NCI-H774 (cell line): ENCODE measurements at regions not wholly inside any gene's neighbourhood (a gene's known extent, or its start where the extent isn't known, plus 50 kb on each side); places are given as distances from the start of the nearest gene placed in this dataset.
"Not testable (repeated sequence)": the region's sequence is repeated elsewhere in the genome, so short reads cannot be mapped to it uniquely, and the experiment has no call there.

Experiments
- DNase-seq: peaks from one replicate; lab custom pipeline; 2025; lab: John Stamatoyannopoulos, UW

DNA sequence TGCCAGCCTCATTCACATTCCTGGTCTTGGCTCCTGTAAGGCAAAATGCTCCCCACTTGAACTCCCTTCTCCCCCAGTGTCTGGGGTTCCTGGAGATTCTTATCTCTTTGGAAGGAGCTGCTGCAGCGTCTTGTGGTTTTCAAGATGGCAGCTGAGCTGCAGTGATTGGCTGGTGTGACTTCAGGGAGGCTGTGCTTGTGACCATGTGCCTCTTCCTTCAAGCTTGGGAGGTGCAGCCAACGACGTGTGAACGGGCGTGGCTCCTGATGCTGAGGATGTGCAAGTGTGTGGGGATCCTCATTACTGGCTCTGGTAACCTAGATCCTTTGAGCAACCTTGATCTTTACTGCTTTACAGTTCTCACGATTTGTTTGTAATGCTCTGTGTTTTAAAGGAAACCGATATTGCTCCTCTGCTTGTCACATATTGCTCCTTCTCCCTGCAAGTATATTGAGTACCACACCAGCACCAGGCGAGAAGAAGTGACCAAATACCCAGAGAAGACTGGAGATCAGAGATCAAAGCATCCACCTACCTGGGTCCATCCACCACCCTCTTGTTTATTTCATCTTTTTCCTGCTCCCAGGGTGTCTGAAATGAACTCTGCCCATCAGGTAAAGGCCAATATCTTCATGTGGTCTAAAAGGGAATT lies 208.5 kb downstream of the FGF9 start:
- no peak for DNase-seq

GRCh38 chr13:21882766-21883165 lies 211.9 kb downstream of the FGF9 start:
- no peak for DNase-seq

DNA sequence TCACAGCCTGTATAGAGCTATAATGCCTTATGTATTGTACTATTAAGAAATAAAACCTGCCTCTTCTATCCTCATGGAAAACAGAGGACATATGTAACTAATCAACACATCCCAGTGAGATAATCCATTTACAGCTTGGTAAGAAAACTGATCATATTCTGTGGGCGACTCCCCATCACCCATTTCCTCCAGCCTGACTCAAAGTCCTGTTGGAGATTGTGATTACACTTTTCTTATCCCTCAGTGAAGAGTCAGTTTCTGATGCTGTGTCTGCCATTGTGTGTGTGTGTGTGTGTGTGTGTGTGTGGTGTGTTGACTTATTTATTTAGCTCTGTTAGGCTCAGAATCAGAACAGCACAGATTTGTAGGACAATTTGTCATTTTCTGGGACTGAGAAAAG lies 212.8 kb downstream of the FGF9 start:
- DNase-seq, result no peak

DNA sequence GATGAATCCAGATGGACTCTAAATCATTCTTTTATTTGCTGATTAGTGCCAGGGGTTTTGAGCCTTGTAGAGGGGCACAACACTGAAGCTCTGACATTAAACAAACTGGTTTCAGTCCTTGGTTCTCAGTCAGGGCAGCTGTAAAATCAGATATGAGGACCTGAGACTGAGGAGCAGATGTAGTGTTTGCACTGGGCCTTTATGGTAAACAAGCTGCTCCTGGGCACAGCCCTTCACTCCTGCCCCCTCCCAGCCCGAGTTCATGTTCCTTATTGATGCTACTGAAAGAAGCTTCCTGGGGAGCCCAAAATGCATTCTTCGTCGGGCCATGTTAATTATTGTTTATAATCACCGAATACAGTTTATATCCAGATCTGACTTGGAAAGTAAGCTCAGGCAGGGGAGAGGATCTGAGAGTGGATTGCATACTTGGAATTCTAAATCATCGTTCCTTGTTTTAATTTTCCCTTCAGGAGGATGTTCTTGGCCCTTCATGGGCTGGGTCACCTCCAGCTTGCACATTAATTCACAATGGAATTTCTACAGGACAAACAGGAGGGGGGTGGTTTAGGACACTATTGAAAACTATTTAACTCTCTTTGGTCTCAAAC lies 213.5 kb downstream of the FGF9 start:
- peak; percentile 8 for DNase-seq

DNA sequence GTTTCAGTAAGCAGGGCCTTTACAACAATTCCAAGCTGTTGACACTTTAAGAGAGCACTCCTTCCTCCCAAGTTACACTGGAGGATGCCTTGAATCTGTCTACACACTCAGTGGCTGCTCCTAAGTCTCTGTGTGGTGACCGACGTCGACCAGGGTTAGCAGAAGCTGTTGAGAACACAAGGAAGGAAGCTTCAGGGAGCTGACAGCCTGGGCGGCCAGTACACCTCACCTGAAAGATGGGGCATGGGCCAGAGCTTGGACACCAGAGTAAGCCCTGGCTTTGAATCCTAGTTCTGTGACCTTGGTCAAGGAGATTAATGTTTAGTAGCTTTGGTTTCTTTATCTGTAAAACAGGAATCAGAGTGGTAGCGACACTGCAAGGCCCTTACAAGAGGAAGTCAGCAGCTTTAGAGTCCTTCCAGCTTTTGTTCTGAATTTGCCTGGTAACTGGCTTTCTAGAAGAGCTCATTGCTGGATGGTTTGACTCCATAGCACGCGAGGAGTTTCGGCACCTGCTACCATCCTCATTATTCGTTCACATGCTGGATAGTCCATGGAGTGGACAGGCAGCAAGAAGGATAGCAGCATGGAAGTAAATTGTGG lies 214.2 kb downstream of the FGF9 start:
- no peak for DNase-seq

- DNase-seq, result no peak
Observed at GRCh38 chr13:21885714-21886224, 214.9 kb downstream of the FGF9 start.

- no peak for DNase-seq
Observed at GRCh38 chr13:21889651-21890050, 218.8 kb downstream of the FGF9 start.

- not testable (repeated sequence) for DNase-seq
Observed at GRCh38 chr13:21890220-21890619, 219.3 kb downstream of the FGF9 start.

- peak; percentile 58 for DNase-seq
Observed at GRCh38 chr13:21894091-21894490, 223.2 kb downstream of the FGF9 start.

- no peak for DNase-seq
Observed at GRCh38 chr13:21894703-21895699, 224.1 kb downstream of the FGF9 start.

DNA sequence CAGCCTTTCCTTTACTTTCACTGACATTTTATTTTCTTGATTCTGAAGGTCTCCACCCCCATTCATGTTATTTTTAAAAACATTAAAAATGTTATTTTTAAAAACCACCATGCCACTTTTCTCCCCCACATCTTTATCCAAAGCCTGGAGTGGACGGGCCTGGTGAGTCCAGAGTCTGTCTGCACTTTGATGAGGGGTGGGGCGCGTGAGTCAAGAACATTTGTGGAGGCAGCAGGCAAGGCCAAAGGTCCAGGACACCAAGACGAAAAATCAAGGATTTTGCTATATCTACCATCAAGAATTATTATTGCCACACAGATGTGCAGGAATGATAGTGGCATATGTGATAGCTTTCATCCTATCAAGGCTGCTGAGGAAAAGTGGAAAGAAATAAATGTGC lies 224.9 kb downstream of the FGF9 start:
- DNase-seq, result no peak

- DNase-seq, result no peak
Observed at GRCh38 chr13:21897161-21897560, 226.3 kb downstream of the FGF9 start.

DNA sequence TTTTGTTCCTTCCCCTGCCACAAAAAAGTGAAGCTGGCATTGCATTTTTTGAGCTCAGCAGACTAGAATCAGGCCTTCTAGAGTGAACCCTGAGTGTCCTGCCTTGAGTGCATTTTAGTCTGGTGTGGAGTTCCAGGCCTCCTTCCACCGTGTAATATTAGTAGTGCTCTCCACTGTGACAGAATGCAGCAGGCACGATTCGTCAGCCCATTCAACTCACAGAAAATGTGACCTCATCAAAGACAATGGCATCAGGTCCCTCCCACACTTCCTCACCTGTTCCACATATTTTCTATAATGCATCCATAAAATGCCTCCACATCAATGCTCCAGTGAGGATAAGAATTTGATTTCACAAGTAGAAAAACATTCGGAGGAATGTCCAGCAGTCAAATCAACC lies 227.6 kb downstream of the FGF9 start:
- DNase-seq, result no peak

DNA sequence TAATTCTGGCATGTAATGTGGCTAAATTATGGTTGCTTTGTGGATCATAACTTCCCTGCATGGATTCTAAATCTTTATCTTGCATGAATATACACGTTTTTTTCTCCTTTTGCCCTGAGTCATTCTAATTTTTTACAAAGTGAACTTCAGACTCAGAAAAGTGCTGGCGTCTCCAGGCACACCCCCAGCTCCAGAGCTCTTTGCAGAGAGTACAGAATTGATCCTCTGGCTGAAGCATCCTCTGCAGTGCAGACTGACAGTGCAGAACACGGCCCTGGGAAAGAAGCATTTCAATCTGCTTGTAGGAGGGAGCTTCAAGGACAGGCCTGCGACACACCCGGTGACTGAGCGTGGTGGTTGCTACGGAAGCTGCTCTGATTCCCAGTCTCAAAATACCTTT lies 228.1 kb downstream of the FGF9 start:
- no peak for DNase-seq

DNA sequence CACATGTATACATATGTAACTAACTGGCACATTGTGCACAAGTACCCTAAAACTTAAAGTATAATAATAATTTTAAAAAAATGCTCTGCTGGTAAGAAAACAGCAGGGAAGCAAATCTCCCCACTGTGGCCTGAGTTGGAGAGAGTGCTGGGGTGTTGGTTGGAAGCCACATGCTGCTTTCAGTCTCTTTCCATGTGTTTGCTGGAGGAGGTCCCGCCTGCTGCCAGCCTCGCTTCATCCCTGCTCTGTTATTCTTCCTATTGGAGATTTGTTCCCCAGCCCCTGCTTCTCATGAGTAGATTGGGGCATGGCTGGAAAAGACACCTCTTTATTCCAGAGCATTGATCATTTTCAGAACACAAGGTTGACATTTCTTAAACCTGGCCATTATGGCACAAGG lies 230.5 kb downstream of the FGF9 start:
- no peak for DNase-seq

DNA sequence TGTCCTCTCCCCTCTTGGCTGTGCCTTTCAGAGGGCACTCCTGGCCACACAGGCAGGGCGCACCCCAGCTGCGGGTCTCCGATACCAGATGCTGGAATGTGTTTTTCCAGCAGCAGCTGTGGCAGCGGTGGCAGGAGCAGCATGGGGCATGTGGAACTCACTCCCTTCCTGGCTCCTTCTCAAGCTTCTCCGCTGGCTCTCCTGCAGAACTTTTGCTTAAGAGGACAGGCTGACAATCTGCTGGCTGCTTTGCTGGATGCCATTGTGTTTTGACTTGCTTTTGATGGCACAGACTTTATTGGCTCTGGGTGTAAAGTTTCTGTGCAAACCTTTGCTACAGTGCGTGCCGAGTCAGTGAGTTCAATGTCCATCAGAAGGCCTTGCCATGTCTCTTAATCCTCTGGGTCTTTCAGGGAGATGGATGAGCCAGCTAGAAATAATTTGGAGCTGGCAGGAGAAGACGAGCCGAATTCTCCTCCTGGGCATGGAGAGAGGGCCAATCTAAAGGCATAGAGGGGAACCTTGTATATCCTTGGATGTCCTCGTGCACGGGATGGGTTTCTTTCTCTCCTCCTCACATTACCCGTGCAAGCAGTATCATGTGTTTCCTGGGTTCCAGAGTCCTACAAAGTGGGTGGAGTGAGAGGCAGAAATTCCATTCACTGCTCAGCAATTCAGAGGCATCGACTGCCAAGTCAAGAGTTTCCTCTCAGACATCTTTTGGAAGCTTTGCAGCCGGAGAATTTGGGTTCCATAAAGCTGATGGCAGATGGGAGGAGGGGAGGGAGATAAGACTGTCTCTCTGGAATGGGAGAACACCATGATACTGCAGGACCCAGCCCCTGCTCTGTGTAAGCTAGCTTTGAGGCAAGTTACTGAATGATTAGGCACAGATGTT lies 231.2 kb downstream of the FGF9 start:
- no peak for DNase-seq

GRCh38 chr13:21902709-21903098 lies 231.8 kb downstream of the FGF9 start:
- no peak for DNase-seq

GRCh38 chr13:21905486-21905885 lies 234.6 kb downstream of the FGF9 start:
- DNase-seq, result no peak

DNA sequence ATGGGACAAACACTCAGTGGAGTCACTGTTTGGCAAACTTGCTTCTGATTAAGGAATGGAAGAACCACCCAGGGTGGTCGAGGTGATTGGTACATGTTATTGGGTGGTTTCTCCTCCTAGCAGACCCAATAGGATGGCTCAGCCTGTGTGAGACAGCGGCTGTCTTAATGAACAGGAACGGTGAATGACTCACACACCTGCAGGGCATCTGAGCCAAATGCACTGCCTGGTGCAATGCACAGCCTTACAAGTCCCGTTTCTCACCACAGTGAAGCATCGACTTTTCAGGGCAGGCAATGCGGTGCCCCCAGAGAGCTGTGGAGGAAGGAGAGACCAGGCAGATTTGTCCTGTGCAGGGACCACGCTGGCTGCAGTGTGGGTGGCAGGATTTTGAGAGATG lies 238.5 kb downstream of the FGF9 start:
- DNase-seq, result no peak

GRCh38 chr13:21910546-21910945 lies 239.7 kb downstream of the FGF9 start:
- DNase-seq, result no peak

GRCh38 chr13:21911646-21912298 lies 240.9 kb downstream of the FGF9 start:
- no peak for DNase-seq
